ENCODE measurements at regions not wholly inside any gene's neighbourhood (a gene's known extent, or its start where the extent isn't known, plus 50 kb on each side); places are given as distances from the start of the nearest gene placed in this dataset.

DNA sequence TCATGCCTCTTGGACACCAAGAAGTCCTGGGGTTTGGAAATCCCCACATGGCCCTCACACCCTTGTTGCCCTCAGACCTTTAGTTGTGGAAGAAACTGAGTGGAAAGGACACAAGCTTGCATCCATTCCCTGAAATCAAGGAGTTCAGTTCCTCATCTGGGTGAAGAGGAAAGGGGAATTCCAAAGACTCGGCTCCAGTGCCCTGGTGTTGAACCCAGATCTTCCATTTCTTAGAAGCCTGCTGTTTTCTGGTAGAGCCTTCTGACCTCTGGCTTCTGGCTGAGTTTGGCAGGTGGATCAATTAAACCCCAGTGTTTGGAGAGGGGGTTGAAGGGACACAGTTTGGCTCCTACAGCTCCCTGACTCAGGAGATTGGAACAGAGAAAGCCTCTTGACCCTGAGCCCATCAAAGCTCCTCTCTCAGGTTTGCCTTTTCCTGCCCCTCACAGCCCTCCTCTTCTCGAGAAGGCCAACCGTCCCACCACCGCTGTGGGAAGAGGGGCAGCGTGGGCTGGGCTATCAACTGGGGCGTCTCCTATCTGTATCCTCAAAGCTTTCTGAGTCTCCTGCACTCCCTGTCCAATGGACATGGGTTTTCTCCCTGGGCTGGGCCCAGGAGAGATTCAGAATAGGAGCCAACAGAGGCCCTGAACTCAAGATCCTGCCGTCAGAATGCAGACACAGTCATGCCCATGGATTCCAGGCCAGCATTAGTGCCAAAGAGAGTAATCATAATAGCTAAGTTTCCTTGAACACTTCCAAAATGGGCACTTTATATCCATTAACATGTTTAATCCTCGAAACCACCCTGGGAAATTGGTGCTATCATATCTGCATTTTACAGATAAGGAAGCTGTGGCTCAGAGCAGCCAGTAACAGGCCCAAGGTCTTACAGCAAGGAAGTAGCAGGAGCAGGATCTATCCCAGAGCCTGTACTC is 146.2 kb downstream of the VEGFA start:
- TF ChIP-seq CTCF (IDR thresholded peaks at IDR 0.05) = no peak
- TF ChIP-seq POLR2A (IDR thresholded peaks at IDR 0.05) = no peak
